NCI-H82 treated with DMSO at 0.1 percent for 48 hours (cell line): ENCODE measurements at regions not wholly inside any gene's neighbourhood (a gene's known extent, or its start where the extent isn't known, plus 50 kb on each side); places are given as distances from the start of the nearest gene placed in this dataset.
"Not testable (repeated sequence)": the region's sequence is repeated elsewhere in the genome, so short reads cannot be mapped to it uniquely, and the experiment has no call there.

Experiments used
- DNase-seq: peaks from one replicate; lab custom pipeline; 2025; ENCODE audit not compliant: unreplicated experiment; lab: John Stamatoyannopoulos, UW

DNA sequence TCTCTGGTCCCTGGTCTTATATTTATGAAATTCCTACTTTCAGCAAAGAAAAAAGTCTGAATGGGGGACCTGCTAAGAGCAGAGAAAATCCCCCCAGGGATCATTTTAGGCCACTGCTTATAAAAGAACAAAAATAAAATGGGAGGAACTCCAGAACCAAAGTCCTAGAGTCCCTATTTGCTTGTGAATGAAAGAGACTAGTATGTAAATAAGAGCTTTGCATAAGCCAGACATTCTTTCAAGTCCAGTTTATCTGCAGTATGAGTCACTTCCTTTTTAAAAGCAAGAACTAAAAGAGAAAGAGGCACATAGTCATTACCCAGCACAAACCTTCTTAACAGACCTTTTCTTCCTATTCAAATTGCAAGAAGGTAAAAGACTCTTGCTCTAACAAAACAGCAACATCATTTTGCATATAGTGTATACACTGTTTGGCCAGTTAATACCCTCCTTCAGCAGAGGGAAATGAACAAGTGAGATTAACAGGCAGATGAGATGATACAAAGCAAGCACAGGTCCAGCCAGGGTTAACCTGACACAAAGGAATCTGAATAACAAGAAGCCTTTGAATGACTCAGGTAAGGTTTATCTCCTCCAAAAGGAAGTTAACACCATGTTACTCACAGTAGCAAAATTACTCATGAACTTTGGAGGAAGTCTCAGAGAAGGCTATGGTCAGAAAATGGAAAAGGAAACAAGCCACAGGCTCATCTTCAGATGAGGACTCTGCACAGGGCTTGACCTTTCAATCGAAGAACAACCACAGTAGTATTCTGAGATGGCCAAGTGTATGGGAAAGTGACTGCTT, 87.3 kb downstream of the PHLDA1 start:
- no peak for DNase-seq

DNA sequence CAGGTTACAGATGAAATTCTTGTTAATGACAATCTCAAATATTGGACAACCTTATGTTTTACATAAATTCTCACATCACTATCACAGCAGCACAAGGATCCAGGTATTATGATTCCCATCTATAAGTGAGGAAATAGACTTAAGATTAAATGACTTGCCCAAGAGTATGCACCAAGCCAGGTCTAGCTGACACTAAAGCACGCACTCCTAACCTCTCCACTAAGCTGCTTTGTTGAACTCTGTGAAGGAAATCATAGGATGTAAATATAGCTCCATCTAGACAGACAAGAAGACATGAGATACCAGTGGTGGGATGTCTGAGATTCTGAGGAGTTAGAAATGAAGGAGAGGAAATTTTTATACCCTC, 87.9 kb downstream of the PHLDA1 start:
- DNase-seq, result no peak

DNA sequence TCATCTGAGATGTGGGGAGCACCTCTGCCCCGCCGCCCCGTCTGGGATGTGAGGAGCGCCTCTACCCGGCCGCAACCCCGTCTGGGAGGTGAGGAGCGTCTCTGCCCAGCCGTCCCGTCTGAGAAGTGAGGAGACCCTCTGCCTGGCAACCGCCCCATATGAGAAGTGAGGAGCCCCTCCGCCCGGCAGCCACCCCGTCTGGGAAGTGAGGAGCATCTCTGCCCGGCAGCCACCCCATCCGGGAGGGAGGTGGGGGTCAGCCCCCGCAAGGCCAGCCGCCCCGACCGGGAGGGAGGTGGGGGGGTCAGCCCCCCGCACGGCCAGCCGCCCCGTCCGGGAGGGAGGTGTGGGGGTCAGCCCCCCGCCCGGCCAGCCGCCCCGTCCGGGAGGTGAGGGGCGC, 89.9 kb downstream of the PHLDA1 start:
- not testable (repeated sequence) for DNase-seq

DNA sequence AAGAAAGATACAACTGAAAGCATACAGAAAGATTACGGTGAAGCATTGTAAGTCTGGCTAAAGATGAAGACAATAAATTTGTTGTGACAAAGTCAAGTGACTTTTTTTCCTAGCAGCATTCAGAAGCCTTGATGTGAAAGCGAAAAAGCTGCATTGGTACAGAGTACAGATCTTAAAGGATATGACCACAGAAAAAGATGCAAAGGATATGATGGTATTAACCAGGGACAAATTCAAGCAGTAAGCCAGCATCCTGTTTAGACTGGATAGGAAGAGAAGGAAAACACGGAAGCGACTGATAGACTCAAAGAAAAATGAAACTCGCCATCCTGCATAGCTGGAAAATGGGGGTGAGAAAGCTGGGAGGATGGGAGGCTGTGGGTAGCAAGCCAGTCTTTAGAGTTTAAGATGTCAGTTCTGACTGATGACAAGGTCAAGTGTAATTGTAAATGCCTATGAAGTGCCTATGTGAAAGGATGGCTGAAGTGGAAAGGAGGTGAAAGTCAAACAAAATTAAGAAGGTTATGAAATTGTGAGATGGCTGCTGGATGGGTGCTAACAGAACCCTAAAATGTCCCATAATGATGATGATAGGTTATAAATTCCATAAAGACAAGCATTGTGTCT, 92.4 kb downstream of the PHLDA1 start:
- no peak for DNase-seq

DNA sequence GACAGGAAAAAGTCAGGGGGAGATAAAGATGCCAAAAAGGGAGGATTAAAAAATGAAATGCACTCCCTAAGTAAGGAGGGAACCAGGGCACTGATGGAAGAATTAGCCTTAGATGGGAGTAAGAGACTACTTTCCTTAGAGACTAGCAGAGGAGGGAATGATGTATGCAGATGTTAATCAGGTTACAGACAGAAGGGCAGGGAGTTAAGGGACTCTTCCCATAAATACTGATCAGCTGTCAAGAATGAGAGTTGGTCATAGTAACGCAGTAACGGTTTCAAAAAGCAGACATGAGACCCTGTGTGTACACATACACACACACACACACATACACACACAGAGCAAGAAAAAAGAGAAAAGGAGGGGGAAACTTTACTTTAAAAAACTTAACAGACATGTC, 93.4 kb downstream of the PHLDA1 start:
- DNase-seq, result peak; percentile 50

DNA sequence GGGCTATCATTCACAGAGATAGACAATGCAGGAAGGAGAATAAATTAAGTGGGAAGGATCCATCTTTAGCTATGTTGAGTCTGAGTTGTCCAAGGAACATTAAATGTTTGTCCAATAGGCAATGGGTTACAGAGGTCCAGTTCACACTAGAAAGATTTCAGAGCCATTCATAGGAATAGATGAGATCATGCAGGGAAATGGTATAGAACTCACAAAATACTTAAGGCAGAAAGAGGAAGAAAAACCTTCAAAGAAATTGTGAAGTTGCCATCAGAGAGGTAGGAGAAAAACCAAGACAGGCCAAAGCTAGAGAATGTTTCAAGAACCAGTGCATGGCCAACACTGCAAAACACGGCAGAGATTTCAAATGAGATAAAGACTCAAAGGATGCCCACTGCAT, 94.1 kb downstream of the PHLDA1 start:
- DNase-seq, result no peak

DNA sequence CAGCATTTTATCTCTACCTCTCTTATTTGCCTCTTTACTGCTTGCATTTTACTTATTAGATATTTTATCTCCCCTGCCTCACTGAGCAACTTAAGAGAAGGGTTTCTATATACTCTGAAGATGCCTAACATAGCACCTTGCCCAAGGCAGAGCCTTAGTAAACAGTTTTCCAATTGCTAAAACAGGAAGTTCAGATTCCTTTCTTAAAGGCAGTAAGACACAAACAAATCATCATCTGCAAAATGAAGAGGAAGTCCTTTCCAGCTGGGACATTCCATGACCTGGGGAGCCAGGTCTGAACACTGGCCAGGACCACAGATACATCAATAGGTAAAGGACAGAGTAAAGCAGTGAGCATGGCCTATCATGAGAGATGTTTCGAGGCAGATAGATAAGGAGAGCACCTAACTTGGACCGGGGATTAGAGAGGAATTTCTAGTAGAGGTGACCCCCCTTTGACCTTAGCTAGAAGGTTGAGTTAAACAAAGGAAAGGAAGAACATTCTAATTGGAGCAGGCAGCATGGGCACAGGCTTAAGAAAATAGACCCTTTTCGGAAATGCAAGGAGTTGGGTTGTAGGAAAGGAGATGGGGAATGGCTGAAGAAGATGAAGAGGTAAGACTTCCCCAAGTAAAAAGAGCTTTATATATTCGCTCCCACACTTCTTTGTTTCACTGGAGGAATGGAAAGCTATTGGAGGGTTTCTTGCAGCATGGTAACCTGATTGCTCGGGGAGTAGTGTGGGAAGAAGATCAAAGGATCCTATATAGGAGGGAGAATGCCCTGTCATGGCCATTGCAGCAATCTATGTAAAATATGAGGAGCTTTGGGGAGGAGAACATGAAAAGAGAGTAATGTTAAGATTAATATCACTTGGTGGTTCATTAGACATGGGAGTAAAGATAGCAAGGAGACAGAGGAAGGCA, 94.8 kb downstream of the PHLDA1 start:
- no peak for DNase-seq

DNA sequence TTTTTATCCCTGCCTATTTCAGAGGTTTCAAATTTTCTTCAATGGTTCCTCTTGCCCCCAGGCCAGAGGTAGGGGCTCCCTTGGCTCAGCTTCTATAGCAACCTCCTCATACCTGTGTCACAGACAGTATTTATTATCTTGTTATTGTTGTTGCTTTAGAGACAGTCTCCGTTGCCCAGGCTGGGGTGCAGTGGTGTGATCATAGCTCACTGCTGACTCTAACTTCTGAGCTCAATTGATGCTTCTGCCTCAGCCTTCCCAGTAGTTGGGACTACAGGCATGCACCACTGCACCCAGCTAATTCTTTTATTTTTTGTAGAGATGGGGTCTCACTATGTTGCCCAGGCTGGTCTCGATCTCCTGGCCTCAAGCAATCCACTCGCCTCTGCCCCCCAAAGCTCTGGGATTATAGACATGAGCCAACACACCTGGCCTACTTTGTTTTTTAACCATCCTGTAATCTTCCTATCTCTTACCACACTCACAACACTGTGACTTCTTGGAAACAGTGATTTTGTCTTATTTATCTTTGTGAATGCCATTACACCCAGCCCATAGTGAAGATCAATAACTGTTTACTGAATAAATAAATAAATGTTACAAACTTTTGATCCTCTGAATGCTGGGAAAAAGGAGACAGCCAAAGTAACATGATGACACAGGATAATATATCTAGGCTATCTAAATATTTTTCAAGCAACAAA, 95.9 kb downstream of the PHLDA1 start:
- no peak for DNase-seq

DNA sequence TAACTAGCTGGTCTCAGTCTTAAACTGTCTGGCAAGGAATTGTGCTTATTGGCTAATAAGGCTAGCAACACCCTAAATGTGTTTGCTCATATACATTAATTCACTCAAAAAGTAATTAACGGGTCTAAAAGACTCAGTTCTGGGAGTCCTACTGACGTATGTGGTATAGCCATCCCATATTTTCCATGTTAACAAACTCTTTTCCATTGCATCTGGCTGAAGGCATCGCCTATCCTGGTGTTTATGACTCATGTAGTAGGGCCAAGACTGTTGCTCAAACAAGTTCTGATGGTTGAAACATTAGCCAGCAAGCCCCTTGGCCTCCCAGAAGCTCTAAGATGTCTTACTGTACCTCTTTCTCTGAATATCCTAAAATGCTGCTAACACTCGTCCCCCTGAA, 98.5 kb downstream of the PHLDA1 start:
- no peak for DNase-seq

DNA sequence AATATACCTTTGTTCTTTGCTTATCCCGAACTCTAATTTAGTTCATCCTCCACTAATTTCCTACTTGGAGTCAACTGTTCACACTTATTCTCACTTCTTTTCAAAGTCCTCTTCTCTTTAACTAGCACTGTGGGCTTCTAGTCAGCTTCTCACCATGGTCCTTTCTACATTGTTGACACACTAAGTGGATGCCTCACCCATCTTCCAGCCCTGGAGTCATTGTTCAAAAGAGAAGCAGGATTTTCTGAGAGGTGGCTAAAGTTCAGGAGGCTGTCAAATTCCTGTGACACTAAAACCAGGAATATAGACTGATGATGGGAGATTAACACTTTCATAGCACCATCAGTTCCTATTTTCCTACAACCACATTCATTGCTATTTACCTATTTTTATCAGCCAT, 99.3 kb downstream of the PHLDA1 start:
- DNase-seq, result no peak

DNA sequence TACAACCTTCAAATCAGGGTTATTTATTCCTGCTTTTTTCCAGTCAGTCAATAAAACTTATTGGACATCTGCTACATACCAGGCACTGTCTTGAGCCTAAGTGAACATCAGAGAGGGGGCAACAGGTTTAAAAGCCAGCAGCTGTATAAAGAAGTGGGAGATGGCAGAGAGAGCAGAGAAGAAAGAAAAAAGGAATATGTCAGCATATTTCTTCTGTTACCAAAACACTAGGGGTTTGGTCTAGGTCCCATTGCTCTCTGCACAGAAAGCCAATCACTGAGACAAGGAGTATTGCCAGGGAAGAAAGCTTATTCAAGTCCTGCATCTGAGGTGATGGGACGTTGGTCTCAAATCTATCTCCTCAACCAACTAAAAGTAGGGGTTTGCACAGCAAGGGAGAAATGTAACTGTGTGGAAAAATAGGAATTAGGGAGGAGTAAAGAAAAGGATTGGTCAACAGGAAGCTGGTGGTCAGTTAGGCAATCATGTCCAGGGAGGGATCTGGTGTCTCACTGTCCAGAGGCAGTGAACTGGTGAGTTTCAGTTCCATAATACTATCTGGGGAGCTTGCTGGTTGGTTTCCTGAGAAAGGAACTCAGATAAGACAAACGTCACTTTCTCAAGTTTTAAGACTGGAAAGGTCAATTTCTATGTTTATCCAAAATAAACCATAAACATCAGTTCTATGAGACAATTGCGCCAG, 107.5 kb downstream of the PHLDA1 start:
- no peak for DNase-seq

DNA sequence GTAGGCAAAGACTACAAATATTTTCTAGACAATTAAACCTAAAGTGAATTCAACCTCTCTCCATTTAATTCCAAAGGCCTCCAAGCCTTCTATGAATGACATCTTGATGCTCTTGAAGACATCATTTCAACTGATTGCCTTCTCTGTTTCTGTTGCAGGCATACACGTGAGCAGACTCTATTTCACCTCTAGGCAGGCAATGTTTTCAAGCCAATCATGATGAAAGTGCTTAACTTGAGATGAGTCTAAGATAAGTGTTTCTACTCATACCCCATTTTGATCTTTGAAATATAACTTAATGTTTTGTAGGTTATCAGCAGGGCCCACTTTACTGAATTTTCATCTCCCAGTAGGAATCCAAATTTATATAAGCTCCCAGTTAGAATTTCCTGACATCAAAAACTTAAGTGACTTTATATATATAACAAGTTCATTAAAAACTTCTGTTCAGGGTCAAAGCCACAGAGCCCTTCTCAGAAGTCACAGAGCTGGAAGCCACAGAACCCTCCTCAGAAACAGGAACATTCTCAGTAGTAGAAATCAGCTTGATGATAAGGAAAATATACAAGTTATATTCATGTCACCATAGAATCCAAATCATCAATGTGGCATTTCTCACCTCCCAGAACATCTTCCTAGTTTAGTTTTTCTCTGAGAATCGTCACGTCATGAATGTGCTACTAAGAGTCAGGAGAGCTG, 108.5 kb downstream of the PHLDA1 start:
- no peak for DNase-seq

DNA sequence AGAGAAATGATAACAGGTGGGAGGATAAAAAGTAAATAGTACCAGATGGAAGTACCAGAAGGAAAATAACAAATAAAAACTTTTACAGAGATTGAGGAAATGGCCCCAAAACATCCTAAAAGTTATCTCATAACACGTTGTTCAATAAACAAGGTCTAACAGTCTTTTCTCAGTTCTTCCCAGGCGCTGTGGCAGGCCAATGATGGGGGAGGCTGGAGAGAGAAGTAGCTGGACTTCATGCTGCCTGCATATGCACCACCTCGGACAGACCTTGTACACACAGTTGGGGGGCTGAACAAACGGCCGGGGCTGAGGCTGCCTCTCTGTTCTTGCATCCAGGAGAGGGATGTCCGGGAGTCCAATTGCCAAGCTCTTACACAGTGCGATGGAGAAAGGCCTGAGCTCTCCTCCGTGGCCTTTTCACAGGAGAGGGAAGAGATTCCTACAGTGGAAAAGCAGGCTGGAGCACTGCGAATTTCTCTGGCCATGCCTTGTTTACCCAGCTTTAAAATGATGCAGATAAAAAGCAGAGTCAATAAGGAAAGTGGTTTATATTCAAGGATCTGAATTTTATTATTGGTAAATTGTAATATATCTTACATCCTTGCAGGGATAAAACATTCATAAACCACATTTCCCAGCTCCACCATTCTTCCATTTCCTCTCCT, 109.8 kb downstream of the PHLDA1 start:
- no peak for DNase-seq

DNA sequence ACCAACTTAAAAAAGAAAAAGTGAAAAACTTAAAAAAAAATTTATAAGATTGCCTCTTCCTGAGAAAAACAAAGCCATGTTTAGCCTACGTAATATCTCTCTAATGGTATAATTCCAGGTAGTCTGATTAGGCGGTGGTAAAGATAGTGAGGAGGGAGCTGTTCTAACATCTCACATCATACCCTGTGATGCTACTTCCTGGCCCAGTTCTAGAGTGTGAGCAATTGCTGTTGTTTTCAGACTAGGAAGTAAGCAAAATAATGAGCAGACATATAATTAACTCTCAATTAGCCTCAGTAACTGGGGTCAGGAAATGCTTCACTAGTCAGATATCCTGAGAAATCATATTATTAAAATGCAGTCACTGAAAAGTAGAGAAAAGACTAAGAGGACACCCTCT, 113.9 kb downstream of the PHLDA1 start:
- DNase-seq, result no peak

DNA sequence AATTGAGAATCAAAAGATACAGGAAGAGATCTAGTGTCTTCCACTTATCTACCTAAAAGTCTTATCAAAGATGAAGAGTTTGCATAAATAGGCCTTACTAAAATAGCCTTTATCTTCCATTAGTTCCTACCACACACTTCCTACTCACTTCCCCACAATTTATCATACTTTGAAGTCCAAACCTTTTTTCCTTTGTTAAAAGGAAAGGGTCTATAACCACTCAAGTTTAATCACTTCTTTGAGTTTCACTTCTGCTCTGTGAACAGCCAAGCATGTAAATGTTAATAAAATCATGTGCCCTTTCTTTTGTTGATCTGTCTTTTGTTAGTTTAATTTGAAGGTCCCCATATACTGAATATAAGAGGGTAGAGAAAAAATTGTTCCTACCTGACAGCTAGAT, 114.5 kb downstream of the PHLDA1 start:
- DNase-seq, result no peak

DNA sequence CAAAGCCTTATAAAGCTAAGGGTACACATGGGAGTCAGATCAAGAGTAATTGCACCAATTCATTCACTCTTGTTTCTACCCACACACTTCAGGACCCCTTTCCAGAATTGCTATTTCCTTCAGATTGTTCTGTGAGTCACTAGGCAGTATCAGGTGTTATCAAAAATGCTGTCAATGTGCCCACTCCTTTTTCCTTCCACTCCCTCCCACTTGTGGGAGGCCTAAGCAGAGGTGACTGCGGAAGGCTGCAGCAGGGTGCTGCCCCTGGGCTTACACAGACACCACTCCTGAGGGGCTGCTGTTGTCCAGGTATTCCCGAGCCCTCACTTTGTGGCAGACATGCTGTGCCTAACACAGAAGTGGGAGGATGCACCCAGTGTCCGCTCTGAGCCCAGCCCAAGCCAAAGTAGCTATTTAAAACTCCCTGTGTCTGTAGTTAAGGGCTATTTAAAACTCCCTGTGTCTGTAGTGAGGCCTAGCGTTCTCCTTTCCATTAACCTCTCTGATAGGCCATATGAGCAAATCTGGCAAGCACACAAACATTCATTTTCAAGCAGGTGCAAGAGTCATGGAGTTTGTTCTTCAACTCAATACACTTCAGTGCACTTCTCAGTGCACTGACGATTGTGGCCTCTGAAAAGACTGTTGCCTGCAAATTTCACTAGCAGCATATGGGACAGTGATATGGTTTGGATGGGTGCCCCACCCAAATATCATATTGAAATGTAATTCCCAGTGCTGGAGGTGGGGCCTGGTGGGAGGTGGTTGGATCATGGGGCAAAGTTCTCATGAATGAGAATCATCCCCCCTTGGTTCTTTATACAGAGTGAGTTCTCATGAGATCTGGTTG, 117.8 kb downstream of the PHLDA1 start:
- DNase-seq, result no peak

DNA sequence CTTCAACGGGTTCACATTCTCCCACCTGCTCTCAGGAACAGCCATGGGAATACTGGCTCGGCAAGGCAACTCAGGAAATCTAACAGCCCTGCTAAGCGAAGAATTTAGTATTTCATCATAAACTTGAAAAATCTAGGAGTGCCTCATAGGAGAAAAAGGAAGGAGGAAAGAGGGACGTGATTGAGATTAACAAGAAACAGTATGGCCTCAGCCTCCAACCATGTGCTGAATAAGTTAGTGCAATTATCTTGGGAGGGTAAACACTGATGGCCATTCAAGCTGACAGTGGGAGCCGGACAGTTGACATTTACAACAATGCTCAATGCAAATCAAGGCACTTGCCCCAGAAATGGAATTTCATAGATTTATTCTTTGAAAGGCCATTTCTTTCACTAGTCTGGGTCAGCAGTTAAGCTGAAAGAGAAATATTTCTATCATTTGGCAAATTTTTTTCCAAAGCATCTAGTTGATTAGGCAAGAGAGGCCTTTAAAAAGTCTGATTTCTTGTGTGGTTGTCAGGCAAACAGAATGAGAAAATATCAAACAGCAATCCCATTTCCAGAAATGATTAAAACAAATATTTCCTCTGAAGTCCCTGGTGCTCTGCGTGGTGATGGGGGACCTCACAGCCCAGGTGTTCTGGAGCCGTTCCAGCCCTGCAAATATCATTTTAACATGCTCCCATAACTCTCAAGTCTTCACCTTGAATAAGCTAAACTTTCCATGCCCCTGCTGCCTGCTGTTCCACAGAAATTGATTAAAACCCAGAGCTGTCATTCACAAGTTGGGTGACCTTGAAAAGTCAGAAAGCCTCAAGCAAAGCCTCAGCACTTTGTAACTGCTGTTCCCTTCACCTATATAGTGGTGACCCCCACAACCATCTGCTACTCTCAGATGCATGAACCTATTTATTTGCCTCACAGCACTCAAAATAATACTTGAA, 121.6 kb downstream of the PHLDA1 start:
- no peak for DNase-seq
